Endothelial cell (in vitro differentiated cells): ENCODE measurements at regions not wholly inside any gene's neighbourhood (a gene's known extent, or its start where the extent isn't known, plus 50 kb on each side); places are given as distances from the start of the nearest gene placed in this dataset.

ENCODE experiments used
- DNase-seq: peaks from one replicate; pipeline ENCODE4 v3.0.0; 2021; ENCODE audit warnings: low spot score
- H3K27ac Mint-ChIP-seq: one replicate; pipeline ENCODE4 v1.8.0; 2021; ENCODE audit warnings: mixed read lengths, inconsistent platforms; ENCODE audit not compliant: unreplicated experiment
- H3K27me3 Mint-ChIP-seq: one replicate; pipeline ENCODE4 v1.8.0; 2021; ENCODE audit warnings: mild to moderate bottlenecking, moderate library complexity, mixed read lengths, inconsistent platforms; ENCODE audit not compliant: unreplicated experiment
- H3K36me3 Mint-ChIP-seq: one replicate; pipeline ENCODE4 v1.8.0; 2021; ENCODE audit warnings: mild to moderate bottlenecking, low read depth, mixed read lengths, inconsistent platforms; ENCODE audit not compliant: unreplicated experiment
- H3K4me1 Mint-ChIP-seq: one replicate; pipeline ENCODE4 v1.8.0; 2021; ENCODE audit warnings: mild to moderate bottlenecking, mixed read lengths, inconsistent platforms; ENCODE audit not compliant: unreplicated experiment
- H3K4me3 Mint-ChIP-seq: one replicate; pipeline ENCODE4 v1.8.0; 2021; ENCODE audit warnings: mild to moderate bottlenecking, mixed read lengths, inconsistent platforms; ENCODE audit not compliant: unreplicated experiment
- H3K9me3 Mint-ChIP-seq: one replicate; pipeline ENCODE4 v1.8.0; 2021; ENCODE audit warnings: mixed read lengths, inconsistent platforms; ENCODE audit not compliant: unreplicated experiment
- CTCF ChIP-seq: fragments of 200-600 bp; sonication (generic); IDR thresholded peaks from one replicate; pipeline ENCODE4 v1.5.0; 2021; ENCODE audit warnings: antibody characterized with exemption; ENCODE audit not compliant: unreplicated experiment

GRCh38 chr16:17532338-17532995, 61.7 kb upstream of the XYLT1 start:
- no peaks in the 10 kb centered on the region for H3K36me3 Mint-ChIP-seq
- no peak for TF ChIP-seq CTCF
- H3K27ac Mint-ChIP-seq: no peak overlapping the region
- no peaks in the 10 kb centered on the region for H3K27me3 Mint-ChIP-seq
- no peak overlapping the region for H3K4me3 Mint-ChIP-seq
- DNase-seq: no peak
- H3K9me3 Mint-ChIP-seq: no peaks in the 10 kb centered on the region
- no peaks in the 10 kb centered on the region for H3K4me1 Mint-ChIP-seq

- H3K9me3 Mint-ChIP-seq: no peaks in the 10 kb centered on the region
- H3K27me3 Mint-ChIP-seq: no peaks in the 10 kb centered on the region
- no peak for DNase-seq
- no peak for TF ChIP-seq CTCF
- H3K36me3 Mint-ChIP-seq: no peaks in the 10 kb centered on the region
- H3K27ac Mint-ChIP-seq: no peak overlapping the region
- no peaks in the 10 kb centered on the region for H3K4me1 Mint-ChIP-seq
- H3K4me3 Mint-ChIP-seq: no peak overlapping the region
Measured at GRCh38 chr16:17529982-17530760, 59.4 kb upstream of the XYLT1 start.

GRCh38 chr16:17526956-17527937, 56.5 kb upstream of the XYLT1 start:
- Mint-ChIP-seq H3K9me3 (no peaks in the 10 kb centered on the region), H3K4me1 (peaks cover 2% of the 10 kb centered on the region), H3K27me3 (no peaks in the 10 kb centered on the region), H3K27ac (no peak overlapping the region), H3K36me3 (no peaks in the 10 kb centered on the region), H3K4me3 (no peak overlapping the region)
- no peak for TF ChIP-seq CTCF
- no peak for DNase-seq

- Mint-ChIP-seq H3K36me3 (no peaks in the 10 kb centered on the region), H3K4me3 (no peak overlapping the region), H3K27ac (no peak overlapping the region), H3K4me1 (peaks cover 2% of the 10 kb centered on the region), H3K27me3 (peaks cover 1% of the 10 kb centered on the region), H3K9me3 (no peaks in the 10 kb centered on the region)
- DNase-seq: no peak
- no peak for TF ChIP-seq CTCF
Measured at GRCh38 chr16:17524656-17525055, 53.9 kb upstream of the XYLT1 start.
